GM23338 (cell line): ENCODE measurements at regions not wholly inside any gene's neighbourhood (a gene's known extent, or its start where the extent isn't known, plus 50 kb on each side); places are given as distances from the start of the nearest gene placed in this dataset.

Source experiments
- ATAC-seq: fragments of 200-7000 bp; cut with Tn5 transposase; 3 replicates; pipeline ENCODE4 v1.9.1; 2020
- DNase-seq: peaks from one replicate; pipeline ENCODE4 v3.0.0-alpha.2; 2015; ENCODE audit warnings: low spot score
- H2AFZ ChIP-seq: fragments of 200-600 bp; sonication (generic); 2 replicates; pipeline ENCODE4 v1.8.0; 2016; ENCODE audit warnings: antibody characterized with exemption, mild to moderate bottlenecking, moderate library complexity
- H3F3A ChIP-seq: fragments of 200-600 bp; sonication (generic); replicated peaks from 2 replicates; pipeline ENCODE4 v1.8.0; 2017; ENCODE audit warnings: antibody characterized with exemption, mixed run types, low read depth
- H3K27ac ChIP-seq: fragments of 200-600 bp; sonication (generic); 2 replicates; pipeline ENCODE4 v1.6.1; 2016; ENCODE audit warnings: low read depth
- H3K27me3 ChIP-seq: fragments of 200-600 bp; sonication (generic); 2 replicates; pipeline ENCODE4 v1.8.0; 2016; ENCODE audit warnings: mild to moderate bottlenecking, mixed run types, moderate library complexity; ENCODE audit not compliant: insufficient read depth
- H3K36me3 ChIP-seq: fragments of 200-600 bp; sonication (generic); 2 replicates; pipeline ENCODE4 v1.8.0; 2016; ENCODE audit warnings: mild to moderate bottlenecking; ENCODE audit not compliant: insufficient read depth
- H3K4me1 ChIP-seq: fragments of 200-600 bp; sonication (generic); 2 replicates; pipeline ENCODE4 v1.8.0; 2016; ENCODE audit warnings: mild to moderate bottlenecking, moderate library complexity; ENCODE audit not compliant: insufficient read depth
- H3K4me2 ChIP-seq: fragments of 200-600 bp; sonication (generic); 2 replicates; pipeline ENCODE4 v1.7.1; 2017; ENCODE audit warnings: mixed run types
- H3K4me3 ChIP-seq: fragments of 200-600 bp; sonication (generic); 2 replicates; pipeline ENCODE4 v1.6.1; 2016; ENCODE audit warnings: mixed run types
- H3K79me2 ChIP-seq: fragments of 200-600 bp; sonication (generic); replicated peaks from 2 replicates; pipeline ENCODE4 v1.8.0; 2017; ENCODE audit warnings: mild to moderate bottlenecking; ENCODE audit not compliant: insufficient read depth
- H3K9me2 ChIP-seq: fragments of 200-600 bp; sonication (generic); 2 replicates; pipeline ENCODE4 v1.8.0; 2017; ENCODE audit not compliant: insufficient read depth
- H4K20me1 ChIP-seq: fragments of 200-600 bp; sonication (generic); replicated peaks from 2 replicates; pipeline ENCODE4 v1.8.0; 2017; ENCODE audit warnings: mild to moderate bottlenecking; ENCODE audit not compliant: insufficient read depth
- H3K27ac Mint-ChIP-seq: 2 replicates; pipeline ENCODE4 v1.8.0; 2020; ENCODE audit warnings: inconsistent platforms, mild to moderate bottlenecking, moderate library complexity, mixed read lengths
- H3K27me3 Mint-ChIP-seq: 3 replicates; pipeline ENCODE4 v1.8.0; 2022; ENCODE audit warnings: low read depth, mild to moderate bottlenecking, moderate library complexity, mixed read lengths, inconsistent platforms; ENCODE audit not compliant: insufficient read depth, poor library complexity
- H3K36me3 Mint-ChIP-seq: 3 replicates; pipeline ENCODE4 v1.8.0; 2021; ENCODE audit warnings: low read depth, mild to moderate bottlenecking, inconsistent platforms, moderate library complexity, mixed read lengths
- H3K4me1 Mint-ChIP-seq: 3 replicates; pipeline ENCODE4 v1.8.0; 2020; ENCODE audit warnings: mild to moderate bottlenecking, inconsistent platforms, mixed read lengths
- H3K4me3 Mint-ChIP-seq: 3 replicates; pipeline ENCODE4 v1.8.0; 2021; ENCODE audit warnings: moderate library complexity, mild to moderate bottlenecking, inconsistent platforms, mixed read lengths
- H3K9me3 Mint-ChIP-seq: 3 replicates; pipeline ENCODE4 v1.8.0; 2020; ENCODE audit warnings: moderate library complexity, mild to moderate bottlenecking, inconsistent platforms, mixed read lengths
- CREB1 ChIP-seq: fragments of 250-450 bp; sonication (Bioruptor Pico); IDR thresholded peaks from 2 replicates; pipeline ENCODE4 v1.5.0; 2020; ENCODE audit warnings: low read depth, mild to moderate bottlenecking, moderate library complexity
- ETS1 ChIP-seq: IDR thresholded peaks from 2 replicates; pipeline ENCODE4 v1.6.1; 2016; ENCODE audit warnings: antibody characterized with exemption
- EZH2 ChIP-seq: fragments of 200-600 bp; sonication (generic); IDR thresholded peaks from one replicate; pipeline ENCODE4 v1.8.0; 2017; ENCODE audit warnings: antibody characterized with exemption, mild to moderate bottlenecking, low read depth; ENCODE audit not compliant: unreplicated experiment
- EZH2phosphoT487 ChIP-seq: fragments of 200-600 bp; sonication (generic); IDR thresholded peaks from one replicate; pipeline ENCODE4 v1.8.1; 2018; ENCODE audit warnings: antibody characterized with exemption; ENCODE audit not compliant: unreplicated experiment
- JUNB ChIP-seq: IDR thresholded peaks from one replicate; pipeline ENCODE4 v1.6.1; 2016; ENCODE audit warnings: antibody characterized with exemption; ENCODE audit not compliant: unreplicated experiment
- NANOG ChIP-seq: IDR thresholded peaks from 2 replicates; pipeline ENCODE4 v1.6.1; 2016; ENCODE audit warnings: antibody characterized with exemption, borderline replicate concordance
- POLR2AphosphoS5 ChIP-seq: IDR thresholded peaks from 2 replicates; pipeline ENCODE4 v1.6.1; 2016; ENCODE audit warnings: antibody characterized with exemption, low read depth
- STAT1 ChIP-seq: IDR thresholded peaks from one replicate; pipeline ENCODE4 v1.6.1; 2016; ENCODE audit warnings: antibody characterized with exemption; ENCODE audit not compliant: unreplicated experiment
- ZNF114 ChIP-seq: fragments of 250-450 bp; sonication (Bioruptor Pico); IDR thresholded peaks from 2 replicates; pipeline ENCODE4 v1.5.0; 2020; ENCODE audit warnings: mild to moderate bottlenecking, moderate library complexity
- ZNF331 ChIP-seq: fragments of 250-450 bp; sonication (Bioruptor Pico); IDR thresholded peaks from 2 replicates; pipeline ENCODE4 v1.5.0; 2020; ENCODE audit warnings: low read depth, mild to moderate bottlenecking, moderate library complexity
- ZNF462 ChIP-seq: fragments of 250-450 bp; sonication (Bioruptor Pico); IDR thresholded peaks from 2 replicates; pipeline ENCODE4 v1.5.0; 2020; ENCODE audit warnings: mild to moderate bottlenecking, moderate library complexity
- TF ChIP-seq, protein P1 (sequence below): IDR thresholded peaks from one replicate; pipeline ENCODE4 v1.6.1; 2018; ENCODE audit warnings: antibody characterized with exemption; ENCODE audit not compliant: unreplicated experiment
- TF ChIP-seq, protein P2 (sequence below), 2 experiments: fragments of 200-600 bp in 1 of 2; sonication (generic) in 1 of 2; conservative IDR thresholded peaks; 2 replicates each; pipeline versions ENCODE4 v1.5.1 to v1.6.1; 2016 to 2017; ENCODE audit warnings: antibody characterized with exemption in 2 of 2, low read depth in 2 of 2, mild to moderate bottlenecking in 2 of 2, moderate library complexity in 1 of 2

DNA sequence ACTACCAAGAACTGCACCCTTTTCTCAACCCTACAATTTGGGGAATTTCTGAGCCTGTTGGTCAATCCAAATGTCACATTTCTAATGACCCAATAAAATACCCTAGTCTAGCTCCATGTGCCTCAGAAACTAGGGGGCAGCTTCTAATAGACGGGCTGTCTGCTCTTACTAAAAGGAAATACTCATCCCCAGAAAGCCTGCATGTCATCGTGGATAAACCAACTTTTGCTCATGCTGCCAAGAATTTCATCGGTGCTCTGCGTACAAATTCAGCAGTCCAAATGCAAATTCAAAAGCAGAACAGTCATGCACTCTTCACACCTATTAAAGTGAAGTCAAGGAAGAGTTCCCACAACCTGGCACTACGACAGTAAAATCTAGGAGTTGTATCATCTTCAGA, 377.3 kb downstream of the LNPK start:
- Mint-ChIP-seq H3K4me3 (no peak overlapping the region), H3K36me3 (no peaks in the 10 kb centered on the region), H3K4me1 (peaks cover 10% of the 10 kb centered on the region; the same call in 2 of the 3 replicates), H3K27ac (no peak overlapping the region), H3K27me3 (no peaks in the 10 kb centered on the region), H3K9me3 (no peaks in the 10 kb centered on the region; the same call in 1 of the 3 replicates)
- H3K4me1 ChIP-seq, result no peaks in the 10 kb centered on the region
- H3F3A ChIP-seq, result no peaks in the 10 kb centered on the region
- no peaks in the 10 kb centered on the region for H3K79me2 ChIP-seq
- H4K20me1 ChIP-seq, result no peaks in the 10 kb centered on the region
- no peak overlapping the region for H3K4me3 ChIP-seq
- no peak for TF ChIP-seq EZH2phosphoT487
- TF ChIP-seq STAT1, result no peak
- TF ChIP-seq ZNF114 (CRISPR knock-in tag), result no peak
- no peak for TF ChIP-seq POLR2AphosphoS5
- no peak for TF ChIP-seq EZH2
- no peak for TF ChIP-seq ETS1
- TF ChIP-seq, protein P1, sequence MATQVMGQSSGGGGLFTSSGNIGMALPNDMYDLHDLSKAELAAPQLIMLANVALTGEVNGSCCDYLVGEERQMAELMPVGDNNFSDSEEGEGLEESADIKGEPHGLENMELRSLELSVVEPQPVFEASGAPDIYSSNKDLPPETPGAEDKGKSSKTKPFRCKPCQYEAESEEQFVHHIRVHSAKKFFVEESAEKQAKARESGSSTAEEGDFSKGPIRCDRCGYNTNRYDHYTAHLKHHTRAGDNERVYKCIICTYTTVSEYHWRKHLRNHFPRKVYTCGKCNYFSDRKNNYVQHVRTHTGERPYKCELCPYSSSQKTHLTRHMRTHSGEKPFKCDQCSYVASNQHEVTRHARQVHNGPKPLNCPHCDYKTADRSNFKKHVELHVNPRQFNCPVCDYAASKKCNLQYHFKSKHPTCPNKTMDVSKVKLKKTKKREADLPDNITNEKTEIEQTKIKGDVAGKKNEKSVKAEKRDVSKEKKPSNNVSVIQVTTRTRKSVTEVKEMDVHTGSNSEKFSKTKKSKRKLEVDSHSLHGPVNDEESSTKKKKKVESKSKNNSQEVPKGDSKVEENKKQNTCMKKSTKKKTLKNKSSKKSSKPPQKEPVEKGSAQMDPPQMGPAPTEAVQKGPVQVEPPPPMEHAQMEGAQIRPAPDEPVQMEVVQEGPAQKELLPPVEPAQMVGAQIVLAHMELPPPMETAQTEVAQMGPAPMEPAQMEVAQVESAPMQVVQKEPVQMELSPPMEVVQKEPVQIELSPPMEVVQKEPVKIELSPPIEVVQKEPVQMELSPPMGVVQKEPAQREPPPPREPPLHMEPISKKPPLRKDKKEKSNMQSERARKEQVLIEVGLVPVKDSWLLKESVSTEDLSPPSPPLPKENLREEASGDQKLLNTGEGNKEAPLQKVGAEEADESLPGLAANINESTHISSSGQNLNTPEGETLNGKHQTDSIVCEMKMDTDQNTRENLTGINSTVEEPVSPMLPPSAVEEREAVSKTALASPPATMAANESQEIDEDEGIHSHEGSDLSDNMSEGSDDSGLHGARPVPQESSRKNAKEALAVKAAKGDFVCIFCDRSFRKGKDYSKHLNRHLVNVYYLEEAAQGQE, result no peak
- no peak for TF ChIP-seq NANOG
- no peak for TF ChIP-seq JUNB
- no peak for TF ChIP-seq CREB1 (CRISPR knock-in tag)
- no peak for TF ChIP-seq ZNF462
- no peak for TF ChIP-seq ZNF331
- TF ChIP-seq, protein P2, sequence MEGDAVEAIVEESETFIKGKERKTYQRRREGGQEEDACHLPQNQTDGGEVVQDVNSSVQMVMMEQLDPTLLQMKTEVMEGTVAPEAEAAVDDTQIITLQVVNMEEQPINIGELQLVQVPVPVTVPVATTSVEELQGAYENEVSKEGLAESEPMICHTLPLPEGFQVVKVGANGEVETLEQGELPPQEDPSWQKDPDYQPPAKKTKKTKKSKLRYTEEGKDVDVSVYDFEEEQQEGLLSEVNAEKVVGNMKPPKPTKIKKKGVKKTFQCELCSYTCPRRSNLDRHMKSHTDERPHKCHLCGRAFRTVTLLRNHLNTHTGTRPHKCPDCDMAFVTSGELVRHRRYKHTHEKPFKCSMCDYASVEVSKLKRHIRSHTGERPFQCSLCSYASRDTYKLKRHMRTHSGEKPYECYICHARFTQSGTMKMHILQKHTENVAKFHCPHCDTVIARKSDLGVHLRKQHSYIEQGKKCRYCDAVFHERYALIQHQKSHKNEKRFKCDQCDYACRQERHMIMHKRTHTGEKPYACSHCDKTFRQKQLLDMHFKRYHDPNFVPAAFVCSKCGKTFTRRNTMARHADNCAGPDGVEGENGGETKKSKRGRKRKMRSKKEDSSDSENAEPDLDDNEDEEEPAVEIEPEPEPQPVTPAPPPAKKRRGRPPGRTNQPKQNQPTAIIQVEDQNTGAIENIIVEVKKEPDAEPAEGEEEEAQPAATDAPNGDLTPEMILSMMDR (conservative IDR thresholded peaks at IDR 0.05; ENCODE audit: low read depth in 2 of 2), result no peak
- H3K9me2 ChIP-seq, result no peaks in the 10 kb centered on the region; the same call in 1 of the 2 replicates
- no peak overlapping the region for H2AFZ ChIP-seq
- ATAC-seq (no peak), DNase-seq (no peak)
- no peaks in the 10 kb centered on the region for H3K36me3 ChIP-seq
- no peak overlapping the region for H3K27ac ChIP-seq
- H3K27me3 ChIP-seq, result no peaks in the 10 kb centered on the region
- H3K4me2 ChIP-seq, result no peak overlapping the region
